ENCODE measurements at regions not wholly inside any gene's neighbourhood (a gene's known extent, or its start where the extent isn't known, plus 50 kb on each side); places are given as distances from the start of the nearest gene placed in this dataset.

GRCh38 chr5:101976933-101977332 lies 319.2 kb downstream of the SLCO4C1 start (continued):
- no peak for TF ChIP-seq HDAC6 (IDR thresholded peaks at IDR 0.05; ENCODE audit: low read depth, low read length)

- no peaks in the 10 kb centered on the region for H3K4me1 ChIP-seq (replicated peaks in 1 of 4; ENCODE audit: control insufficient read depth in 3 of 4, insufficient read depth in 4 of 4, low read length in 3 of 4)
- TF ChIP-seq CHD1 (IDR thresholded peaks at IDR 0.05; ENCODE audit: low read depth, low read length) (no peak), CBX8 (IDR thresholded peaks at IDR 0.05; ENCODE audit: borderline replicate concordance, low read depth, low read length) (no peak)
- H4K5ac ChIP-seq (ENCODE audit: insufficient read length, low read depth, low read length), result no peak overlapping the region
- no peak overlapping the region for H4K91ac ChIP-seq (replicated peaks; ENCODE audit: insufficient read length, low read length)
- no peak overlapping the region for H3K14ac ChIP-seq (ENCODE audit: insufficient read length)
- DNase-seq (ENCODE audit: low read depth in 1 of 2, low spot score in 2 of 2) (no peak), FAIRE-seq (no peak)
- H2AK5ac ChIP-seq (ENCODE audit: low read depth, low read length), result no peak overlapping the region
- H3K4ac ChIP-seq (replicated peaks; ENCODE audit: insufficient read length, low read depth, low read length), result no peak overlapping the region
- no peak overlapping the region for H3K4me3 ChIP-seq (ENCODE audit: extremely low read depth in 1 of 4, insufficient read depth in 2 of 4, low read depth in 3 of 4, low read length in 4 of 4)
- H2BK5ac ChIP-seq (ENCODE audit: low read depth, low read length), result no peak overlapping the region
- no peaks in the 10 kb centered on the region for H3K36me3 ChIP-seq (ENCODE audit: control insufficient read depth in 2 of 4, insufficient read depth in 4 of 4, low read length in 3 of 4)
- H3K23ac ChIP-seq (ENCODE audit: insufficient read length), result no peak overlapping the region
- H4K8ac ChIP-seq (ENCODE audit: extremely low read depth, insufficient read depth, low read length), result no peak overlapping the region
- no peak overlapping the region for H3K18ac ChIP-seq (ENCODE audit: extremely low read depth, low read length)
- H4K20me1 ChIP-seq (replicated peaks in 1 of 2; ENCODE audit: control insufficient read depth in 1 of 2, insufficient read depth in 2 of 2, low read length in 2 of 2), result no peaks in the 10 kb centered on the region
- H3K4me2 ChIP-seq (ENCODE audit: insufficient read depth in 1 of 2, low read depth in 2 of 2, low read length in 2 of 2), result no peak overlapping the region
- no peaks in the 10 kb centered on the region for H3K27me3 ChIP-seq (replicated peaks in 1 of 4; ENCODE audit: control insufficient read depth in 3 of 4, extremely low read depth in 1 of 4, insufficient read depth in 3 of 4, low read length in 3 of 4)
- H3K79me1 ChIP-seq (ENCODE audit: low read depth, low read length), result no peaks in the 10 kb centered on the region
- no peak overlapping the region for H3K27ac ChIP-seq (ENCODE audit: low read depth, low read length)
- no peaks in the 10 kb centered on the region for H3K79me2 ChIP-seq (ENCODE audit: control insufficient read depth in 1 of 2, insufficient read depth in 2 of 2, low read length in 2 of 2)
- H2BK15ac ChIP-seq (ENCODE audit: low read length), result no peak overlapping the region
- H3K9me3 ChIP-seq (ENCODE audit: insufficient read depth in 2 of 2, low read depth in 1 of 2, low read length in 1 of 2), result no peaks in the 10 kb centered on the region
- H3K9ac ChIP-seq (replicated peaks in 1 of 4; ENCODE audit: extremely low read depth in 1 of 4, low read depth in 3 of 4, low read length in 3 of 4), result no peak overlapping the region
- H2AFZ ChIP-seq (ENCODE audit: low read length), result no peak overlapping the region
- no peak overlapping the region for H2BK120ac ChIP-seq (replicated peaks; ENCODE audit: low read depth, low read length)
- H3K56ac ChIP-seq (replicated peaks; ENCODE audit: insufficient read length, low read depth, low read length), result no peak overlapping the region
- ChIA-PET POLR2A (ENCODE audit: partially characterized antibody) (no interaction called here), CTCF (ENCODE audit: partially characterized antibody) (interaction anchor here (1.1 to 1.5 kb wide), 2 partner anchors 8 to 27 kb away, joined by 3 to 7 read pairs; no protein-coding TSS in a partner anchor)
- no peaks in the 10 kb centered on the region for H3K23me2 ChIP-seq (ENCODE audit: low read depth, low read length)
- no peak overlapping the region for H2BK20ac ChIP-seq (ENCODE audit: low read length)
- H2BK12ac ChIP-seq (ENCODE audit: low read depth, low read length), result no peak overlapping the region
- WGBS, 2 experiments (ENCODE audit: extremely low coverage in 1 of 2, insufficient coverage in 1 of 2, insufficient read length in 1 of 2, insufficient replicate concordance in 2 of 2, low coverage in 1 of 2, low lambda C conversion rate in 2 of 2, missing lambda C conversion rate in 1 of 2), result 83% methylated on average over 1 of the region's 1 CpG; no CpG with 5 or more reads in 1 of the 2 experiments
Measured at GRCh38 chr5:101969742-101970141, 326.3 kb downstream of the SLCO4C1 start.

All from H1 (cell line).